GM19397 (cell line): ENCODE measurements at regions not wholly inside any gene's neighbourhood (a gene's known extent, or its start where the extent isn't known, plus 50 kb on each side); places are given as distances from the start of the nearest gene placed in this dataset.
"Not testable (repeated sequence)": the region's sequence is repeated elsewhere in the genome, so short reads cannot be mapped to it uniquely, and the experiment has no call there.

Experiments
- ATAC-seq: cut with Tn5 transposase; IDR thresholded peaks from one replicate; pipeline ENCODE4 v1.9.1; 2021; ENCODE audit warnings: mild to moderate bottlenecking, moderate library complexity; ENCODE audit not compliant: unreplicated experiment

GRCh38 chr7:20839196-20839735 is 52.6 kb upstream of the SP8 start:
- no peak for ATAC-seq

- ATAC-seq = no peak
Observed at GRCh38 chr7:20839987-20840386, 53.3 kb upstream of the SP8 start.

- ATAC-seq = no peak
Observed at GRCh38 chr7:20846791-20847190, 60.1 kb upstream of the SP8 start.

GRCh38 chr7:20858951-20859350 is 72.3 kb upstream of the SP8 start:
- ATAC-seq = no peak

- no peak for ATAC-seq
Observed at GRCh38 chr7:20861468-20861867, 74.8 kb upstream of the SP8 start.

- no peak for ATAC-seq
Observed at GRCh38 chr7:20862554-20862953, 75.9 kb upstream of the SP8 start.

- no peak for ATAC-seq
Observed at GRCh38 chr7:20864221-20864620, 77.5 kb upstream of the SP8 start.

GRCh38 chr7:20865684-20866083 is 79.0 kb upstream of the SP8 start:
- no peak for ATAC-seq

GRCh38 chr7:20870977-20871376 is 84.3 kb upstream of the SP8 start:
- no peak for ATAC-seq

- ATAC-seq = no peak
Observed at GRCh38 chr7:20892776-20893175, 106.1 kb upstream of the SP8 start.

- no peak for ATAC-seq
Observed at GRCh38 chr7:20894806-20895205, 108.1 kb upstream of the SP8 start.

GRCh38 chr7:20895563-20895962 is 108.9 kb upstream of the SP8 start:
- ATAC-seq = no peak

- no peak for ATAC-seq
Observed at GRCh38 chr7:20896996-20897395, 110.3 kb upstream of the SP8 start.

- ATAC-seq = no peak
Observed at GRCh38 chr7:20906801-20907453, 120.2 kb upstream of the SP8 start.

GRCh38 chr7:20911081-20911480 is 124.4 kb upstream of the SP8 start:
- no peak for ATAC-seq

GRCh38 chr7:20913853-20914252 is 127.2 kb upstream of the SP8 start:
- ATAC-seq = no peak

GRCh38 chr7:20916311-20916710 is 129.6 kb upstream of the SP8 start:
- ATAC-seq = no peak

GRCh38 chr7:20917603-20918002 is 130.9 kb upstream of the SP8 start:
- no peak for ATAC-seq

GRCh38 chr7:20918156-20918555 is 131.5 kb upstream of the SP8 start:
- ATAC-seq = no peak

GRCh38 chr7:20927178-20927577 is 140.5 kb upstream of the SP8 start:
- ATAC-seq = not testable (repeated sequence)

- ATAC-seq = no peak
Observed at GRCh38 chr7:20927976-20928375, 141.3 kb upstream of the SP8 start.

- ATAC-seq = no peak
Observed at GRCh38 chr7:20929199-20929598, 142.5 kb upstream of the SP8 start.

GRCh38 chr7:20931739-20932138 is 145.1 kb upstream of the SP8 start:
- ATAC-seq = no peak
